PC-3 (cell line): ENCODE measurements at regions not wholly inside any gene's neighbourhood (a gene's known extent, or its start where the extent isn't known, plus 50 kb on each side); places are given as distances from the start of the nearest gene placed in this dataset.
A peak's percentile ranks its signal among the peaks of the same experiment; 100 is the strongest.

Experiments
- ATAC-seq: fragments of 200-7000 bp; cut with Tn5 transposase; 2 replicates; pipeline ENCODE4 v1.9.1; 2020; ENCODE audit warnings: mild to moderate bottlenecking, moderate library complexity
- BruUV-seq: library from RNA; stranded (reverse); fragments of 400-500 nt; replicated peaks from 2 replicates; lab custom pipeline; 2021; lab: Mats Ljungman, UMichigan
- CTCF ChIA-PET: fragments of 300-600 bp; sonication (Branson Sonifier 250); formaldehyde crosslinking; loops from one replicate; lab custom pipeline; 2022; ENCODE audit warnings: antibody characterized with exemption; lab: Charles Lee
- POLR2A ChIA-PET: fragments of 300-600 bp; sonication (Branson Sonifier 250); formaldehyde crosslinking; loops from one replicate; lab custom pipeline; 2022; ENCODE audit warnings: antibody characterized with exemption; ENCODE audit not compliant: unreplicated experiment; lab: Charles Lee
- DNase-seq: peaks from one replicate; pipeline ENCODE4 v3.0.0-alpha.2; 2015
- H2AFZ ChIP-seq: fragments of 300-600 bp; sonication (generic); 2 replicates; pipeline ENCODE4 v1.6.0; 2016; ENCODE audit warnings: antibody characterized with exemption, low read length
- H3F3A ChIP-seq: fragments of 300-600 bp; sonication (generic); one replicate; pipeline ENCODE4 v1.6.0; 2017; ENCODE audit warnings: antibody characterized with exemption, low read length, control low read depth, mild to moderate bottlenecking; ENCODE audit not compliant: unreplicated experiment
- H3K27ac ChIP-seq: fragments of 300-600 bp; sonication (generic); 2 replicates; pipeline ENCODE4 v1.5.1; 2016; ENCODE audit warnings: mild to moderate bottlenecking, low read length
- H3K27me3 ChIP-seq: fragments of 300-600 bp; sonication (generic); 2 replicates; pipeline ENCODE4 v1.6.1; 2016; ENCODE audit warnings: low read length, mixed read lengths
- H3K36me3 ChIP-seq: fragments of 300-600 bp; sonication (generic); 2 replicates; pipeline ENCODE4 v1.6.1; 2016; ENCODE audit warnings: low read depth, mixed run types, low read length, mixed read lengths
- H3K4me1 ChIP-seq: fragments of 300-600 bp; sonication (generic); 2 replicates; pipeline ENCODE4 v1.5.1; 2016; ENCODE audit warnings: low read length; ENCODE audit not compliant: insufficient read depth
- H3K4me2 ChIP-seq: fragments of 300-600 bp; sonication (generic); 2 replicates; pipeline ENCODE4 v1.6.0; 2016; ENCODE audit warnings: low read length
- H3K4me3 ChIP-seq: fragments of 300-600 bp; sonication (generic); 2 replicates; pipeline ENCODE4 v1.5.1; 2016; ENCODE audit warnings: mild to moderate bottlenecking, low read length, mixed read lengths
- H3K79me2 ChIP-seq: fragments of 300-600 bp; sonication (generic); 2 replicates; pipeline ENCODE4 v1.6.1; 2017; ENCODE audit warnings: low read length, mixed read lengths
- H3K9ac ChIP-seq: fragments of 300-600 bp; sonication (generic); 2 replicates; pipeline ENCODE4 v1.6.0; 2016; ENCODE audit warnings: mild to moderate bottlenecking, low read length
- H3K9me2 ChIP-seq: fragments of 300-600 bp; sonication (generic); replicated peaks from 2 replicates; pipeline ENCODE4 v1.6.1; 2016; ENCODE audit warnings: mixed run types, low read length, mixed read lengths
- H3K9me3 ChIP-seq: fragments of 300-600 bp; sonication (generic); 2 replicates; pipeline ENCODE4 v1.6.1; 2016; ENCODE audit warnings: low read length, mixed read lengths
- H4K20me1 ChIP-seq: fragments of 300-600 bp; sonication (generic); 2 replicates; pipeline ENCODE4 v1.6.1; 2016; ENCODE audit warnings: low read length, mixed read lengths
- EZH2 ChIP-seq: fragments of 300-600 bp; sonication (generic); IDR thresholded peaks from one replicate; pipeline ENCODE4 v1.6.1; 2017; ENCODE audit warnings: antibody characterized with exemption, mild to moderate bottlenecking, low read length; ENCODE audit not compliant: unreplicated experiment
- EZH2phosphoT487 ChIP-seq: fragments of 300-600 bp; sonication (generic); IDR thresholded peaks from 2 replicates; pipeline ENCODE4 v1.6.1; 2018; ENCODE audit warnings: mild to moderate bottlenecking, antibody characterized with exemption, low read length, borderline replicate concordance
- intact Hi-C: fragments of 100-400 bp; cut with micrococcal nuclease; formaldehyde crosslinking; loops from 2 replicates; pipeline ENCODE4 v1.9.0; 2023
- TF ChIP-seq, protein P1 (sequence below): fragments of 300-600 bp; sonication (generic); conservative IDR thresholded peaks from 2 replicates; pipeline ENCODE4 v1.5.1; 2017; ENCODE audit warnings: antibody characterized with exemption, low read depth, mild to moderate bottlenecking, low read length

- POLR2A ChIA-PET, result no interaction called here
- H4K20me1 ChIP-seq, result no peaks in the 10 kb centered on the region
These were observed 448.7 kb downstream of the LTN1 start for GRCh38 chr21:28543975-28544374.

DNA sequence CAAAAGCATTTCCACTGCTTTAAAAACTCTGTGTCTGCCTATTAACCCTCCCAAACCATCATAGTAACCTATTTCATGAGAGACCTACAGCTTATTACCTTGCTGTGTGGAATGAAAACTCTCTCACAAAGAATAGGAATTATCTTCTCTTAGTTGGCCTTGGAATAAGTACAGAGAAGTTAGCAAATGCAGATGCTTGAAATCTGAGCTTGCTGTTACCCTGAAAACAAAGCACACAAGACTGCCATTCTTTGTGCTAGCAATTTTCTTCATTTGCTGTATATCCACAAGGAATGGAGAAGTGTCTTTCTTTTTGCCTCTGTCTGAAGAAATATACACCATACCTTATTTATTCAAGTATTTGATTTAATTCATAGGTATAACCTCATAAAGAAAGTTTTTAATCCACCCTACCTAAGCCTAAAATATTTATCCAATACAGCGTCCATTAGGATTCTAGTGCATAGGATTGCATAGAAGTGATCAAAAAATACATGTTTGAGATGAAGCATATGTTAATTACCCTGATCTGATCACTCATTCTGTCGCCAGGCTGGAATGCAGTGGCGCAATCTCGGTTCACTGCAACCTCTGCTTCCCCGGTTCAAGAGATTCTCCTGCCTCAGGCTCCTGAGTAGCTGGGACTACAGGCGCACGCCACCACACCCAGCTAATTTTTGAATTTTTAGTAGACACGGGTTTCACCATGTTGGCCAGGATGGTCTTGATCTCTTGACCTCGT lies 451.1 kb downstream of the LTN1 start:
- no peaks in the 10 kb centered on the region for H3K27me3 ChIP-seq
- ChIA-PET POLR2A (interaction anchor here (0.6 kb wide), 1 partner anchor 372 kb away, joined by 4 read pairs; no protein-coding TSS in a partner anchor), CTCF (no interaction called here)
- no peaks in the 10 kb centered on the region for H3K9me2 ChIP-seq
- intact Hi-C loops, result no loop called here
- H3K4me1 ChIP-seq, result peaks cover 45% of the 10 kb centered on the region
- no peak for ATAC-seq
- H3F3A ChIP-seq, result peaks cover 21% of the 10 kb centered on the region
- no peaks in the 10 kb centered on the region for H3K79me2 ChIP-seq
- no peak for DNase-seq
- H2AFZ ChIP-seq, result no peak overlapping the region
- no peaks in the 10 kb centered on the region for H4K20me1 ChIP-seq
- TF ChIP-seq, protein P1, sequence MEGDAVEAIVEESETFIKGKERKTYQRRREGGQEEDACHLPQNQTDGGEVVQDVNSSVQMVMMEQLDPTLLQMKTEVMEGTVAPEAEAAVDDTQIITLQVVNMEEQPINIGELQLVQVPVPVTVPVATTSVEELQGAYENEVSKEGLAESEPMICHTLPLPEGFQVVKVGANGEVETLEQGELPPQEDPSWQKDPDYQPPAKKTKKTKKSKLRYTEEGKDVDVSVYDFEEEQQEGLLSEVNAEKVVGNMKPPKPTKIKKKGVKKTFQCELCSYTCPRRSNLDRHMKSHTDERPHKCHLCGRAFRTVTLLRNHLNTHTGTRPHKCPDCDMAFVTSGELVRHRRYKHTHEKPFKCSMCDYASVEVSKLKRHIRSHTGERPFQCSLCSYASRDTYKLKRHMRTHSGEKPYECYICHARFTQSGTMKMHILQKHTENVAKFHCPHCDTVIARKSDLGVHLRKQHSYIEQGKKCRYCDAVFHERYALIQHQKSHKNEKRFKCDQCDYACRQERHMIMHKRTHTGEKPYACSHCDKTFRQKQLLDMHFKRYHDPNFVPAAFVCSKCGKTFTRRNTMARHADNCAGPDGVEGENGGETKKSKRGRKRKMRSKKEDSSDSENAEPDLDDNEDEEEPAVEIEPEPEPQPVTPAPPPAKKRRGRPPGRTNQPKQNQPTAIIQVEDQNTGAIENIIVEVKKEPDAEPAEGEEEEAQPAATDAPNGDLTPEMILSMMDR, result no peak
- TF ChIP-seq EZH2, result no peak
- no peak for TF ChIP-seq EZH2phosphoT487
- peak overlapping the region; percentile 97 for H3K27ac ChIP-seq
- no peak overlapping the region for H3K4me3 ChIP-seq
- BruUV-seq, result no TSS peak
- no peaks in the 10 kb centered on the region for H3K36me3 ChIP-seq
- peak overlapping the region; percentile 92 for H3K9ac ChIP-seq
- H3K4me2 ChIP-seq, result peak overlapping the region; percentile 68; the same call in 1 of the 2 replicates
- H3K9me3 ChIP-seq, result no peaks in the 10 kb centered on the region

More at GRCh38 chr21:28543975-28544374, 448.7 kb downstream of the LTN1 start:
- Histone ChIP-seq H3K79me2 (no peaks in the 10 kb centered on the region), H3F3A (peaks cover 8% of the 10 kb centered on the region), H3K4me2 (no peak overlapping the region), H3K9me2 (no peaks in the 10 kb centered on the region), H3K36me3 (no peaks in the 10 kb centered on the region), H3K4me3 (no peak overlapping the region), H3K27me3 (no peaks in the 10 kb centered on the region), H3K9me3 (no peaks in the 10 kb centered on the region), H2AFZ (no peak overlapping the region), H3K9ac (no peak overlapping the region), H3K4me1 (peaks cover 27% of the 10 kb centered on the region), H3K27ac (no peak overlapping the region)
- CTCF ChIA-PET, result no interaction called here
- ATAC-seq (no peak), DNase-seq (no peak)
- no TSS peak for BruUV-seq
- TF ChIP-seq EZH2phosphoT487, result no peak
- intact Hi-C loops, result no loop called here

- no peaks in the 10 kb centered on the region for H3K27me3 ChIP-seq
- peak overlapping the region; percentile 68 for H3K4me2 ChIP-seq
- H3K4me1 ChIP-seq, result peaks cover 52% of the 10 kb centered on the region
- no peaks in the 10 kb centered on the region for H4K20me1 ChIP-seq
- ATAC-seq, result peak; percentile 42
- no peak overlapping the region for H2AFZ ChIP-seq
- no TSS peak for BruUV-seq
- ChIA-PET POLR2A (interaction anchor here (0.5 kb wide), 1 partner anchor 768 kb away, joined by 3 read pairs; no protein-coding TSS in a partner anchor), CTCF (no interaction called here)
- H3K27ac ChIP-seq, result peak overlapping the region; percentile 97
- intact Hi-C loops, result no loop called here
- DNase-seq, result peak; percentile 86
- no peaks in the 10 kb centered on the region for H3K9me2 ChIP-seq
- peaks cover 24% of the 10 kb centered on the region for H3F3A ChIP-seq
- peak overlapping the region; percentile 92 for H3K9ac ChIP-seq
- H3K36me3 ChIP-seq, result no peaks in the 10 kb centered on the region
- TF ChIP-seq, protein P1, result no peak
- TF ChIP-seq EZH2 (no peak), EZH2phosphoT487 (no peak)
- H3K4me3 ChIP-seq, result no peak overlapping the region
- no peaks in the 10 kb centered on the region for H3K79me2 ChIP-seq
- no peaks in the 10 kb centered on the region for H3K9me3 ChIP-seq
These were observed 452.2 kb downstream of the LTN1 start for GRCh38 chr21:28540514-28540913.
